Liver (tissue), 8 donors: ENCODE measurements at regions not wholly inside any gene's neighbourhood (a gene's known extent, or its start where the extent isn't known, plus 50 kb on each side); places are given as distances from the start of the nearest gene placed in this dataset.

Experiments used
- DNase-seq: peaks from one replicate; pipeline ENCODE4 v3.0.0-alpha.2; 2017; ENCODE audit warnings: low spot score
- H3K27ac ChIP-seq, 2 donors: one replicate each; pipeline ENCODE4 v1.7.0; 2013; ENCODE audit warnings: inconsistent platforms in 2 of 2, low read length in 2 of 2, control low read depth in 1 of 2, low read depth in 1 of 2, mild to moderate bottlenecking in 1 of 2
- H3K27me3 ChIP-seq, 4 donors: one replicate each; pipeline versions ENCODE4 v1.6.1 to v1.7.0; 2013; ENCODE audit warnings: low read length in 3 of 4, inconsistent platforms in 1 of 4, mild to moderate bottlenecking in 1 of 4, moderate library complexity in 1 of 4; ENCODE audit not compliant: control insufficient read depth in 4 of 4, insufficient read depth in 4 of 4
- H3K36me3 ChIP-seq, 4 donors: one replicate each; pipeline versions ENCODE4 v1.6.1 to v1.7.0; 2013; ENCODE audit warnings: low read length in 3 of 4, mild to moderate bottlenecking in 3 of 4, low read depth in 1 of 4, moderate library complexity in 1 of 4; ENCODE audit not compliant: control insufficient read depth in 4 of 4, insufficient read depth in 3 of 4
- H3K4me1 ChIP-seq, 4 donors: one replicate each; pipeline versions ENCODE4 v1.6.1 to v1.7.0; 2013; ENCODE audit warnings: low read length in 3 of 4, mild to moderate bottlenecking in 3 of 4, moderate library complexity in 1 of 4; ENCODE audit not compliant: control insufficient read depth in 4 of 4, insufficient read depth in 4 of 4
- H3K4me3 ChIP-seq, 3 donors: one replicate each; pipeline versions ENCODE4 v1.6.1 to v1.7.0; 2013; ENCODE audit warnings: low read length in 3 of 3, control low read depth in 1 of 3, low read depth in 1 of 3, mild to moderate bottlenecking in 1 of 3
- H3K9ac ChIP-seq, 2 donors: one replicate each; pipeline ENCODE4 v1.7.0; 2013; ENCODE audit warnings: low read length in 2 of 2, mild to moderate bottlenecking in 2 of 2, moderate library complexity in 2 of 2, control low read depth in 1 of 2, low read depth in 1 of 2
- H3K9me3 ChIP-seq, 4 donors: one replicate each; pipeline versions ENCODE4 v1.6.1 to v1.7.0; 2013; ENCODE audit warnings: low read length in 3 of 4; ENCODE audit not compliant: control insufficient read depth in 4 of 4
- ATF3 ChIP-seq: IDR thresholded peaks from 2 replicates; pipeline ENCODE4 v1.6.1; 2016; ENCODE audit warnings: antibody characterized with exemption
- CTCF ChIP-seq: fragments of 150-350 bp; IDR thresholded peaks from 2 replicates; pipeline ENCODE4 v1.5.1; 2017; ENCODE audit warnings: improper control_type of control experiment, low read depth, low read length; ENCODE audit not compliant: missing input control
- EGR1 ChIP-seq, 2 donors: IDR thresholded peaks; 2 replicates each; pipeline ENCODE4 v1.6.1; 2016 to 2018; ENCODE audit warnings: antibody characterized with exemption in 2 of 2, low read depth in 2 of 2
- FOXA1 ChIP-seq: IDR thresholded peaks from 2 replicates; pipeline ENCODE4 v1.6.1; 2016; ENCODE audit warnings: antibody characterized with exemption
- FOXA2 ChIP-seq: IDR thresholded peaks from 2 replicates; pipeline ENCODE4 v1.6.1; 2016; ENCODE audit warnings: antibody characterized with exemption
- GABPA ChIP-seq, 2 donors: IDR thresholded peaks in 1 of 2; conservative IDR thresholded peaks in 1 of 2; 2 replicates each; pipeline ENCODE4 v1.6.1; 2016; ENCODE audit warnings: antibody characterized with exemption in 2 of 2, mild to moderate bottlenecking in 1 of 2, moderate library complexity in 1 of 2
- HNF4A ChIP-seq, 2 donors: conservative IDR thresholded peaks; 2 replicates each; pipeline ENCODE4 v1.6.1; 2016; ENCODE audit warnings: antibody characterized with exemption in 2 of 2, mild to moderate bottlenecking in 2 of 2
- HNF4G ChIP-seq: IDR thresholded peaks from 2 replicates; pipeline ENCODE4 v1.6.1; 2016; ENCODE audit warnings: antibody characterized with exemption
- JUND ChIP-seq, 2 donors: IDR thresholded peaks; 2 replicates each; pipeline ENCODE4 v1.6.1; 2016; ENCODE audit warnings: antibody characterized with exemption in 2 of 2
- MAX ChIP-seq: IDR thresholded peaks from 2 replicates; pipeline ENCODE4 v1.6.1; 2016; ENCODE audit warnings: antibody characterized with exemption
- NR2F2 ChIP-seq: IDR thresholded peaks from 2 replicates; pipeline ENCODE4 v1.6.1; 2016; ENCODE audit warnings: antibody characterized with exemption
- RAD21 ChIP-seq, 2 donors: IDR thresholded peaks; 2 replicates each; pipeline ENCODE4 v1.6.1; 2016; ENCODE audit warnings: antibody characterized with exemption in 2 of 2, mild to moderate bottlenecking in 2 of 2
- REST ChIP-seq: IDR thresholded peaks from 2 replicates; pipeline ENCODE4 v1.6.1; 2016; ENCODE audit warnings: antibody characterized with exemption, mild to moderate bottlenecking
- RXRA ChIP-seq, 2 donors: IDR thresholded peaks; 2 replicates each; pipeline ENCODE4 v1.6.1; 2017 to 2018; ENCODE audit warnings: antibody characterized with exemption in 2 of 2, mild to moderate bottlenecking in 1 of 2
- SP1 ChIP-seq: IDR thresholded peaks from 2 replicates; pipeline ENCODE4 v1.6.1; 2018; ENCODE audit warnings: antibody characterized with exemption, mild to moderate bottlenecking
- TAF1 ChIP-seq: conservative IDR thresholded peaks from 2 replicates; pipeline ENCODE4 v1.6.1; 2016; ENCODE audit warnings: antibody characterized with exemption, mild to moderate bottlenecking
- YY1 ChIP-seq: IDR thresholded peaks from 2 replicates; pipeline ENCODE4 v1.6.1; 2016; ENCODE audit warnings: antibody characterized with exemption, mild to moderate bottlenecking
- ZBTB33 ChIP-seq: IDR thresholded peaks from 2 replicates; pipeline ENCODE4 v1.6.1; 2016; ENCODE audit warnings: antibody characterized with exemption
- WGBS: extraction: QIAGEN DNeasy Blood & Tissue Kit; methylation state at CpG from one replicate; pipeline ENCODE4 v1.1.7; 2013; 5-methylcytosine and 5-hydroxymethylcytosine counted together
- donor health status: healthy.
- donor health status: healthy.
- donor health status: healthy.
- donor health status: healthy.
- donor health status: healthy.

GRCh38 chr3:104349836-104350235 is 1016.9 kb upstream of the ALCAM start (continued):
- TF ChIP-seq FOXA1 (no peak), JUND (IDR thresholded peaks at IDR 0.05) (no peak), GABPA (IDR thresholded peaks at IDR 0.05 in 1 of 2, conservative IDR thresholded peaks at IDR 0.05 in 1 of 2) (no peak), ATF3 (no peak), TAF1 (no peak), HNF4A (conservative IDR thresholded peaks at IDR 0.05) (no peak), FOXA2 (no peak)

GRCh38 chr3:104353951-104354350 is 1012.8 kb upstream of the ALCAM start:
- no peaks in the 10 kb centered on the region for H3K27me3 ChIP-seq
- H3K9me3 ChIP-seq: no peaks in the 10 kb centered on the region
- H3K9ac ChIP-seq: no peak overlapping the region
- no peak for TF ChIP-seq HNF4G
- TF ChIP-seq CTCF: no peak
- TF ChIP-seq TAF1: no peak
- no peak overlapping the region for H3K4me3 ChIP-seq
- no peak overlapping the region for H3K27ac ChIP-seq
- H3K36me3 ChIP-seq: no peaks in the 10 kb centered on the region
- no peak for DNase-seq
- H3K4me1 ChIP-seq: no peaks in the 10 kb centered on the region

GRCh38 chr3:104359546-104359945 is 1007.2 kb upstream of the ALCAM start:
- no peak overlapping the region for H3K27ac ChIP-seq
- no peak for TF ChIP-seq FOXA2
- TF ChIP-seq JUND (IDR thresholded peaks at IDR 0.05): no peak
- TF ChIP-seq EGR1 (IDR thresholded peaks at IDR 0.05; ENCODE audit: low read depth in 2 of 2): no peak
- no peak for TF ChIP-seq CTCF
- TF ChIP-seq REST: no peak
- TF ChIP-seq NR2F2: no peak
- no peak for TF ChIP-seq RAD21 (IDR thresholded peaks at IDR 0.05)
- no peak for TF ChIP-seq RXRA (IDR thresholded peaks at IDR 0.05)
- TF ChIP-seq YY1: no peak
- no peak for TF ChIP-seq HNF4A (conservative IDR thresholded peaks at IDR 0.05)
- no peak for TF ChIP-seq SP1
- no peak for TF ChIP-seq TAF1
- no peak for TF ChIP-seq HNF4G
- no peak for TF ChIP-seq ZBTB33
- TF ChIP-seq FOXA1: no peak
- no peak for TF ChIP-seq ATF3
- no peak for TF ChIP-seq MAX
- WGBS: 68% methylated on average over 4 of the region's 4 CpGs
- H3K4me3 ChIP-seq: no peak overlapping the region
- H3K27me3 ChIP-seq: no peaks in the 10 kb centered on the region
- no peaks in the 10 kb centered on the region for H3K36me3 ChIP-seq
- H3K9me3 ChIP-seq: no peaks in the 10 kb centered on the region
- H3K4me1 ChIP-seq: no peaks in the 10 kb centered on the region
- H3K9ac ChIP-seq: no peak overlapping the region
- no peak for DNase-seq
